ENCODE measurements at regions not wholly inside any gene's neighbourhood (a gene's known extent, or its start where the extent isn't known, plus 50 kb on each side); places are given as distances from the start of the nearest gene placed in this dataset.
"Not testable (repeated sequence)": the region's sequence is repeated elsewhere in the genome, so short reads cannot be mapped to it uniquely, and the experiment has no call there.

DNA sequence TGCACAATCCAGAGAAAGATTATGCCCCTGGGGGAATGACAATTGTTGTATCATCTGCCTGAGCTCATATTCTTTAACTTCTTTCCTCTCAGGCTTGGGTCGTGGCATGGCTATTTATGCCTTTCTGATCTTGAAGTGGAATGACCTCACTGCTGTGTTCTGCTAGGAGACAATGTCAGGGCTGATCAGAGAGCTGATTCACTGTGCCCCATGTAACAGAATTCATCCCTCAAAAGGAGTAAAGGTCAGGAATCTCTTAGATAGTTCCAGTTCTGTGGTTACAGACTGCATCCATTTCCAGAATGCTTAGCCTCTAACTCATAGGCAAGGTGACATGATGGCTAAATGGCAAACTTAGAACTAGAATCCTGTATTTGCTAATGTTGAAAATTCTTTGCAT, 511.7 kb upstream of the CNTNAP5 start:
- no peak for TF ChIP-seq CTCF (IDR thresholded peaks at IDR 0.05)
- no peak for TF ChIP-seq POLR2A (IDR thresholded peaks at IDR 0.05)
- 31 to 39% methylated on average over 1 of the region's 1 CpG for WGBS, 2 donors
- H3K4me1 ChIP-seq = no peaks in the 10 kb centered on the region
- no peak for DNase-seq
- no peaks in the 10 kb centered on the region for H3K36me3 ChIP-seq (ENCODE audit: low read depth, missing control alignments)
- intact Hi-C loops (cut with DNase I; ENCODE audit: low total_unique reads) = no loop called here
- no peaks in the 10 kb centered on the region for H3K27me3 ChIP-seq
- no peak overlapping the region for H3K4me3 ChIP-seq
- H3K9me3 ChIP-seq = no peaks in the 10 kb centered on the region
- H3K27ac ChIP-seq = no peak overlapping the region

- H3K36me3 ChIP-seq (ENCODE audit: low read depth, missing control alignments) = no peaks in the 10 kb centered on the region
- no peak for TF ChIP-seq POLR2A (IDR thresholded peaks at IDR 0.05)
- TF ChIP-seq CTCF (IDR thresholded peaks at IDR 0.05) = no peak
- no peaks in the 10 kb centered on the region for H3K9me3 ChIP-seq
- DNase-seq = no peak
- intact Hi-C loops (cut with DNase I; ENCODE audit: low total_unique reads) = no loop called here
- 74% methylated on average over 9 of the region's 9 CpGs for WGBS, 2 donors
- no peaks in the 10 kb centered on the region for H3K27me3 ChIP-seq
- no peak overlapping the region for H3K4me3 ChIP-seq
- no peaks in the 10 kb centered on the region for H3K4me1 ChIP-seq
- no peak overlapping the region for H3K27ac ChIP-seq
Measured at GRCh38 chr2:123514613-123515207, 510.4 kb upstream of the CNTNAP5 start.

DNA sequence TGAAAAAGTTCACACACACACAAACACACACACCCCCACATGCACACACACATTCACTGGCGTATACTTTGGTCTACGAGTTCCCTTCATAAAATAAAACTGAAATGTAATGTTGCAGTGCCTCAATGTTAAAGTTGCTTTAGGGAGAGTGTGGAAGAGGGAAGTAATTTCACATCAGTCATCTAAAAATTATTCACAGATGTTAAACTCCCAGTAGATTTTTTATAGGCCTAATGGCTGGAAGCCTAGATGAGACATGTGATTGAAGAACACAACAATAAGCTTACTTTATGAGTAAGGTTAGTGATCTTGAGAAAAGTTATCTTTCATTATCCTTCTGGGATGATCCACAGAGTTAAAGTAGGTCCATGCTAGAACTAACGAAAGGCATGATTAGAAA, 506.7 kb upstream of the CNTNAP5 start:
- no peaks in the 10 kb centered on the region for H3K4me1 ChIP-seq
- H3K36me3 ChIP-seq (ENCODE audit: low read depth, missing control alignments) = no peaks in the 10 kb centered on the region
- WGBS, 2 donors = 79 to 83% methylated on average over 3 of the region's 3 CpGs
- intact Hi-C loops (cut with DNase I; ENCODE audit: low total_unique reads) = no loop called here
- H3K27me3 ChIP-seq = no peaks in the 10 kb centered on the region
- H3K4me3 ChIP-seq = no peak overlapping the region
- TF ChIP-seq POLR2A (IDR thresholded peaks at IDR 0.05) (no peak), CTCF (IDR thresholded peaks at IDR 0.05) (no peak)
- no peak overlapping the region for H3K27ac ChIP-seq
- no peaks in the 10 kb centered on the region for H3K9me3 ChIP-seq
- no peak for DNase-seq

DNA sequence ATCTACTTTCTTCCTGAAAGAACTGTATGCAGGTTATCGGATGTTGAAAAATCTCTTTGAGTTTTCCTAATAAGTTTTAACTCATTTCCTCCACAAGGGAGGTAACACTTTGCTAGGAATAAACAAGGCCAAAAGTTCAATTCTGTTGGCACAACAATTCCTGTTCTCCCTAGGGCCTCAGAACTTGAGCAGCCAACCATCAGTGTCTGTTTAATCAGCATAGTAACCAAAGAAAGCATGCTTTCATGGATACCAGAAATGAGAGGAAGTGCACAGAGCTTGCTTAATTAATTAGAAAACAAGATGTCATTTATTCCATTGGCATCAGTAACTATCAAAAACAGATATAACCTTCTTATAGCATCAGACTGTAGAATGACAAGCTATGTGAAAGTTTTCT, 503.2 kb upstream of the CNTNAP5 start:
- intact Hi-C loops (cut with DNase I; ENCODE audit: low total_unique reads) = no loop called here
- no peaks in the 10 kb centered on the region for H3K36me3 ChIP-seq (ENCODE audit: low read depth, missing control alignments)
- H3K4me1 ChIP-seq = no peaks in the 10 kb centered on the region
- no peak overlapping the region for H3K4me3 ChIP-seq
- no peak for TF ChIP-seq POLR2A (IDR thresholded peaks at IDR 0.05)
- TF ChIP-seq CTCF (IDR thresholded peaks at IDR 0.05) = no peak
- 24 to 51% methylated on average over 1 of the region's 1 CpG for WGBS, 2 donors
- H3K27ac ChIP-seq = no peak overlapping the region
- no peak for DNase-seq
- H3K27me3 ChIP-seq = no peaks in the 10 kb centered on the region
- no peaks in the 10 kb centered on the region for H3K9me3 ChIP-seq

- H3K4me3 ChIP-seq; H3K27ac ChIP-seq; H3K36me3 ChIP-seq (ENCODE audit: low read depth, missing control alignments); H3K4me1 ChIP-seq; intact Hi-C loops (cut with DNase I; ENCODE audit: low total_unique reads); H3K27me3 ChIP-seq; H3K9me3 ChIP-seq; DNase-seq: not testable (repeated sequence)
- WGBS, 2 donors = 86 to 88% methylated on average over 10 of the region's 10 CpGs
Measured at GRCh38 chr2:123522498-123522897, 502.6 kb upstream of the CNTNAP5 start.
